Natural killer cell (primary cell): ENCODE measurements at regions not wholly inside any gene's neighbourhood (a gene's known extent, or its start where the extent isn't known, plus 50 kb on each side); places are given as distances from the start of the nearest gene placed in this dataset.
A peak's percentile ranks its signal among the peaks of the same experiment; 100 is the strongest.

Source experiments
- ATAC-seq, 3 donors: fragments of 150-1000 bp in 2 of 3; fragments of 200-7000 bp in 1 of 3; cut with Tn5 transposase; 1 replicate in 1 of 3; 2 replicates in 2 of 3; pipeline ENCODE4 v1.10.0; 2021; ENCODE audit warnings: mild to moderate bottlenecking in 2 of 3, moderate library complexity in 2 of 3
- DNase-seq, 2 donors: peaks; one replicate each; pipeline versions ENCODE4 v3.0.0 to v3.0.0-alpha.2; 2013 to 2021; ENCODE audit warnings: mixed read lengths in 1 of 2
- H3K27ac ChIP-seq: one replicate; pipeline ENCODE4 v1.5.1; 2013; ENCODE audit warnings: mild to moderate bottlenecking, low read length
- H3K27me3 ChIP-seq: one replicate; pipeline ENCODE4 v1.6.1; 2013; ENCODE audit warnings: low read length; ENCODE audit not compliant: control insufficient read depth, insufficient read depth
- H3K36me3 ChIP-seq: one replicate; pipeline ENCODE4 v1.6.1; 2013; ENCODE audit warnings: low read length; ENCODE audit not compliant: control insufficient read depth, insufficient read depth
- H3K4me1 ChIP-seq: one replicate; pipeline ENCODE4 v1.6.1; 2013; ENCODE audit warnings: low read length; ENCODE audit not compliant: control insufficient read depth, insufficient read depth
- H3K4me3 ChIP-seq: one replicate; pipeline ENCODE4 v1.5.1; 2013; ENCODE audit warnings: low read length
- H3K9me3 ChIP-seq: one replicate; pipeline ENCODE4 v1.6.1; 2013; ENCODE audit warnings: low read length; ENCODE audit not compliant: control insufficient read depth, insufficient read depth
- H3K27ac Mint-ChIP-seq, 2 donors: one replicate each; pipeline ENCODE4 v1.8.0; 2022; ENCODE audit warnings: mild to moderate bottlenecking in 2 of 2, mixed read lengths in 2 of 2, moderate library complexity in 1 of 2
- H3K27me3 Mint-ChIP-seq, 2 donors: one replicate each; pipeline ENCODE4 v1.8.0; 2022; ENCODE audit warnings: low read depth in 2 of 2, mixed read lengths in 2 of 2
- H3K36me3 Mint-ChIP-seq: one replicate; pipeline ENCODE4 v1.8.0; 2022; ENCODE audit warnings: mixed read lengths
- H3K4me1 Mint-ChIP-seq, 2 donors: one replicate each; pipeline ENCODE4 v1.8.0; 2022; ENCODE audit warnings: mixed read lengths in 2 of 2
- H3K4me3 Mint-ChIP-seq: one replicate; pipeline ENCODE4 v1.8.0; 2022; ENCODE audit warnings: mild to moderate bottlenecking, moderate library complexity, mixed read lengths
- H3K9me3 Mint-ChIP-seq, 2 donors: one replicate each; pipeline ENCODE4 v1.8.0; 2022; ENCODE audit warnings: mixed read lengths in 2 of 2
- CTCF ChIP-seq: fragments of 200-600 bp; IDR thresholded peaks from one replicate; pipeline ENCODE4 v1.8.0; 2022; ENCODE audit warnings: antibody characterized with exemption
- WGBS: methylation state at CpG from one replicate; pipeline ENCODE4 v1.1.7; 2013; ENCODE audit warnings: missing lambda C conversion rate; ENCODE audit not compliant: insufficient coverage; 5-methylcytosine and 5-hydroxymethylcytosine counted together
- intact Hi-C: fragments of 100-400 bp; cut with micrococcal nuclease; formaldehyde crosslinking; loops from one replicate; pipeline ENCODE4 v1.14.2; 2022

GRCh38 chr7:7103343-7104313, 78.7 kb upstream of the C1GALT1 start:
- no peak overlapping the region for H3K27ac ChIP-seq
- no peak overlapping the region for H3K27ac Mint-ChIP-seq
- no peaks in the 10 kb centered on the region for H3K4me1 ChIP-seq
- H3K27me3 Mint-ChIP-seq, result peaks cover 0 to 3% of the 10 kb centered on the region in 2 donors
- H3K36me3 ChIP-seq, result no peaks in the 10 kb centered on the region
- peak; percentile 55 to 78 (median 71) for ATAC-seq
- 81% methylated on average over 26 of the region's 29 CpGs for WGBS
- DNase-seq, result peak in 1 of 2 donors; percentile 83
- no peaks in the 10 kb centered on the region for H3K4me1 Mint-ChIP-seq
- peak; percentile 71 for TF ChIP-seq CTCF
- no peaks in the 10 kb centered on the region for H3K9me3 Mint-ChIP-seq
- H3K36me3 Mint-ChIP-seq, result no peaks in the 10 kb centered on the region
- H3K4me3 Mint-ChIP-seq, result no peak overlapping the region
- intact Hi-C loops, result loop anchor here (2.0 to 10.0 kb wide), 2 partner anchors 321 to 1113 kb away; no protein-coding TSS in a partner anchor
- H3K27me3 ChIP-seq, result no peaks in the 10 kb centered on the region
- H3K4me3 ChIP-seq, result no peak overlapping the region
- H3K9me3 ChIP-seq, result no peaks in the 10 kb centered on the region

GRCh38 chr7:7104314-7104698, 78.0 kb upstream of the C1GALT1 start:
- Histone ChIP-seq H3K4me3 (no peak overlapping the region), H3K27me3 (no peaks in the 10 kb centered on the region), H3K4me1 (no peaks in the 10 kb centered on the region), H3K36me3 (no peaks in the 10 kb centered on the region), H3K27ac (no peak overlapping the region), H3K9me3 (no peaks in the 10 kb centered on the region)
- H3K4me3 Mint-ChIP-seq, result no peak overlapping the region
- DNase-seq (no peak), ATAC-seq (no peak)
- WGBS, result 85% methylated on average over 7 of the region's 7 CpGs
- H3K27me3 Mint-ChIP-seq, result peaks cover 0 to 3% of the 10 kb centered on the region in 2 donors
- H3K4me1 Mint-ChIP-seq, result no peaks in the 10 kb centered on the region
- H3K36me3 Mint-ChIP-seq, result peaks cover 6% of the 10 kb centered on the region
- H3K9me3 Mint-ChIP-seq, result no peaks in the 10 kb centered on the region
- H3K27ac Mint-ChIP-seq, result no peak overlapping the region
- intact Hi-C loops, result loop anchor here (10.0 kb wide), 1 partner anchor 320 kb away; no protein-coding TSS in a partner anchor
- TF ChIP-seq CTCF, result no peak

- Mint-ChIP-seq H3K4me1 (no peaks in the 10 kb centered on the region), H3K27ac (no peak overlapping the region), H3K36me3 (peaks cover 6% of the 10 kb centered on the region), H3K27me3 (peaks cover 0 to 3% of the 10 kb centered on the region in 2 donors), H3K4me3 (no peak overlapping the region), H3K9me3 (no peaks in the 10 kb centered on the region)
- ATAC-seq (no peak), DNase-seq (peak in 1 of 2 donors; percentile 4)
- Histone ChIP-seq H3K36me3 (no peaks in the 10 kb centered on the region), H3K4me3 (no peak overlapping the region), H3K27ac (no peak overlapping the region), H3K27me3 (no peaks in the 10 kb centered on the region), H3K4me1 (no peaks in the 10 kb centered on the region), H3K9me3 (no peaks in the 10 kb centered on the region)
- WGBS, result 96% methylated on average over 5 of the region's 5 CpGs
- intact Hi-C loops, result loop anchor here (10.0 kb wide), 1 partner anchor 320 kb away; no protein-coding TSS in a partner anchor
- TF ChIP-seq CTCF, result no peak
Observed at GRCh38 chr7:7104971-7105370, 77.4 kb upstream of the C1GALT1 start.
